ENCODE measurements at regions not wholly inside any gene's neighbourhood (a gene's known extent, or its start where the extent isn't known, plus 50 kb on each side); places are given as distances from the start of the nearest gene placed in this dataset.

- no peak for DNase-seq (ENCODE audit: low read depth)
- H3K36me3 ChIP-seq (ENCODE audit: control insufficient read depth, insufficient read depth, low read length), result no peaks in the 10 kb centered on the region
- TF ChIP-seq, protein P1, sequence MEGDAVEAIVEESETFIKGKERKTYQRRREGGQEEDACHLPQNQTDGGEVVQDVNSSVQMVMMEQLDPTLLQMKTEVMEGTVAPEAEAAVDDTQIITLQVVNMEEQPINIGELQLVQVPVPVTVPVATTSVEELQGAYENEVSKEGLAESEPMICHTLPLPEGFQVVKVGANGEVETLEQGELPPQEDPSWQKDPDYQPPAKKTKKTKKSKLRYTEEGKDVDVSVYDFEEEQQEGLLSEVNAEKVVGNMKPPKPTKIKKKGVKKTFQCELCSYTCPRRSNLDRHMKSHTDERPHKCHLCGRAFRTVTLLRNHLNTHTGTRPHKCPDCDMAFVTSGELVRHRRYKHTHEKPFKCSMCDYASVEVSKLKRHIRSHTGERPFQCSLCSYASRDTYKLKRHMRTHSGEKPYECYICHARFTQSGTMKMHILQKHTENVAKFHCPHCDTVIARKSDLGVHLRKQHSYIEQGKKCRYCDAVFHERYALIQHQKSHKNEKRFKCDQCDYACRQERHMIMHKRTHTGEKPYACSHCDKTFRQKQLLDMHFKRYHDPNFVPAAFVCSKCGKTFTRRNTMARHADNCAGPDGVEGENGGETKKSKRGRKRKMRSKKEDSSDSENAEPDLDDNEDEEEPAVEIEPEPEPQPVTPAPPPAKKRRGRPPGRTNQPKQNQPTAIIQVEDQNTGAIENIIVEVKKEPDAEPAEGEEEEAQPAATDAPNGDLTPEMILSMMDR (IDR thresholded peaks at IDR 0.05; ENCODE audit: insufficient read depth, low read length, severe bottlenecking), result no peak
- no peaks in the 10 kb centered on the region for H3K27me3 ChIP-seq (ENCODE audit: control insufficient read depth, insufficient read depth, low read length)
- no peak for FAIRE-seq
- H3K4me3 ChIP-seq (ENCODE audit: low read depth, low read length), result no peak overlapping the region
Observed at GRCh38 chr16:35174016-35174415, 1714.6 kb downstream of the TP53TG3F start.

GRCh38 chr16:35176449-35176848 lies 1717.0 kb downstream of the TP53TG3F start:
- Histone ChIP-seq H3K36me3 (ENCODE audit: control insufficient read depth, insufficient read depth, low read length) (no peaks in the 10 kb centered on the region), H3K27me3 (ENCODE audit: control insufficient read depth, insufficient read depth, low read length) (no peaks in the 10 kb centered on the region), H3K4me3 (ENCODE audit: low read depth, low read length) (no peak overlapping the region)
- FAIRE-seq (no peak), DNase-seq (ENCODE audit: low read depth) (no peak)
- TF ChIP-seq, protein P1 (IDR thresholded peaks at IDR 0.05; ENCODE audit: insufficient read depth, low read length, severe bottlenecking), result no peak

- Histone ChIP-seq H3K4me3 (ENCODE audit: low read depth, low read length) (no peak overlapping the region), H3K27me3 (ENCODE audit: control insufficient read depth, insufficient read depth, low read length) (no peaks in the 10 kb centered on the region), H3K36me3 (ENCODE audit: control insufficient read depth, insufficient read depth, low read length) (no peaks in the 10 kb centered on the region)
- no peak for FAIRE-seq
- DNase-seq (ENCODE audit: low read depth), result no peak
- TF ChIP-seq, protein P1 (IDR thresholded peaks at IDR 0.05; ENCODE audit: insufficient read depth, low read length, severe bottlenecking), result no peak
Observed at GRCh38 chr16:35177851-35178250, 1718.4 kb downstream of the TP53TG3F start.

DNA sequence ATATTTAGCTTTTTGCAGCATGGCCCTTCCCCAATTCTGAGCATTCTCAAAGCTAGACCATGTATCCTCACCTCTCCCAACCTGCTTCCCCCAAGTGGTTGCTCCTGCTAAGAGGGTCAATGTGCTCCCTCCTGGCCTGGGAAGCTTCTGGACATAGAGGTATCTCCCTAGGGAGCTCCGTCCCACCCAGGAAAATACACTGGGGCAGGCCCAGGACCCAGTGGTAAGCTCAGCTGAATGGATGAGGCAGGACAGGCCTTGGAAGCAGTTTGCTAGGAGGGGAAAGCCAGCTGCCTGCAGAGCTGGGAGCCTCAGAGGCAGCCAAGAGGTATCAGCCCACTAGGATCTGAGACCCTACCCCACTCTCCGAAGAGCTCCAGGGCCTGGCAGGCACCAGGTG lies 1721.6 kb downstream of the TP53TG3F start:
- TF ChIP-seq, protein P1 (IDR thresholded peaks at IDR 0.05; ENCODE audit: insufficient read depth, low read length, severe bottlenecking), result no peak
- DNase-seq (ENCODE audit: low read depth) (no peak), FAIRE-seq (no peak)
- no peak overlapping the region for H3K4me3 ChIP-seq (ENCODE audit: low read depth, low read length)
- H3K36me3 ChIP-seq (ENCODE audit: control insufficient read depth, insufficient read depth, low read length), result no peaks in the 10 kb centered on the region
- no peaks in the 10 kb centered on the region for H3K27me3 ChIP-seq (ENCODE audit: control insufficient read depth, insufficient read depth, low read length)

- FAIRE-seq (no peak), DNase-seq (ENCODE audit: low read depth) (no peak)
- no peak overlapping the region for H3K4me3 ChIP-seq (ENCODE audit: low read depth, low read length)
- H3K36me3 ChIP-seq (ENCODE audit: control insufficient read depth, insufficient read depth, low read length), result no peaks in the 10 kb centered on the region
- TF ChIP-seq, protein P1 (IDR thresholded peaks at IDR 0.05; ENCODE audit: insufficient read depth, low read length, severe bottlenecking), result no peak
- no peaks in the 10 kb centered on the region for H3K27me3 ChIP-seq (ENCODE audit: control insufficient read depth, insufficient read depth, low read length)
Observed at GRCh38 chr16:35181422-35182030, 1722.1 kb downstream of the TP53TG3F start.

DNA sequence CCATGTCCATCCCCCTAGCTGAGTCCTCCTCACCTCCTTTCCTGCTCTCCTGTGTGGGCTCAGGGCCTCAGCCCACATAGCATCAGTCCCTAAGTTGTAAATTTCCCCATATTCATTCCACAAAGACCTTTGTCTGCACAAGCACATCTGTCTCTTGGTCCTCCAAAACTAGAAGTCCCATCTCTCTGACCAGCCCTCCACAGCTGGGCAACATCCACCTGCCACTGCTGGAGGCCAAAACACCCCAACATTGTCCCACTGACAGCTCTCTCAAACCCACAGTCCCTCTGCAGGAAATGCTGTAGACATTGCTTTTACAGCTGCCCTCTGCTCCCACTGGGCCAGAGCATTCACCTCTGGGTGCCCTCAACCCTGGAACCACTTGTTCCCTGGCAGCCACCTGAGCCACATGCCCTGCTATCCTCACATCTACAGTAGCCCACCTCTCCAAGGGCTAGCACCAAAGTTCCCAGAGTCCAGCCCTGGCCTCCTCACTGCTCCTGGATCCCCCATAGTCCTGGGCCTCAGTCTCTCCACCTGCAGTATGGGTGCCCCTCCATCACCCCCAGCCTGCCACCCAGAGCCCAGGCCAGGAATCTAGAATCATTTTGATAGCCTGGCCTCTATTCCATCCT lies 1722.7 kb downstream of the TP53TG3F start:
- TF ChIP-seq, protein P1 (IDR thresholded peaks at IDR 0.05; ENCODE audit: insufficient read depth, low read length, severe bottlenecking), result no peak
- Histone ChIP-seq H3K36me3 (ENCODE audit: control insufficient read depth, insufficient read depth, low read length) (no peaks in the 10 kb centered on the region), H3K27me3 (ENCODE audit: control insufficient read depth, insufficient read depth, low read length) (no peaks in the 10 kb centered on the region), H3K4me3 (ENCODE audit: low read depth, low read length) (no peak overlapping the region)
- FAIRE-seq, result no peak
- DNase-seq (ENCODE audit: low read depth), result no peak
